HUES48 (cell line): ENCODE measurements at regions not wholly inside any gene's neighbourhood (a gene's known extent, or its start where the extent isn't known, plus 50 kb on each side); places are given as distances from the start of the nearest gene placed in this dataset.

Experiments
- H3K27ac ChIP-seq: one replicate; pipeline ENCODE4 v1.7.0; 2013; ENCODE audit warnings: low read depth, low read length, inconsistent platforms
- H3K27me3 ChIP-seq: 2 replicates; pipeline ENCODE4 v1.6.1; 2013; ENCODE audit warnings: mild to moderate bottlenecking, low read length; ENCODE audit not compliant: control insufficient read depth, insufficient read depth
- H3K36me3 ChIP-seq: 2 replicates; pipeline ENCODE4 v1.6.1; 2013; ENCODE audit warnings: low read length; ENCODE audit not compliant: control insufficient read depth, insufficient read depth
- H3K4me1 ChIP-seq: 2 replicates; pipeline ENCODE4 v1.6.1; 2013; ENCODE audit warnings: mild to moderate bottlenecking, low read length; ENCODE audit not compliant: control insufficient read depth, insufficient read depth
- H3K4me3 ChIP-seq: 2 replicates; pipeline ENCODE4 v1.5.1; 2013; ENCODE audit warnings: mild to moderate bottlenecking, low read depth, low read length
- H3K9ac ChIP-seq: 2 replicates; pipeline ENCODE4 v1.6.1; 2013; ENCODE audit warnings: mild to moderate bottlenecking, low read depth, low read length, moderate library complexity
- H3K9me3 ChIP-seq: 2 replicates; pipeline ENCODE4 v1.6.1; 2013; ENCODE audit warnings: low read length; ENCODE audit not compliant: control insufficient read depth, insufficient read depth

DNA sequence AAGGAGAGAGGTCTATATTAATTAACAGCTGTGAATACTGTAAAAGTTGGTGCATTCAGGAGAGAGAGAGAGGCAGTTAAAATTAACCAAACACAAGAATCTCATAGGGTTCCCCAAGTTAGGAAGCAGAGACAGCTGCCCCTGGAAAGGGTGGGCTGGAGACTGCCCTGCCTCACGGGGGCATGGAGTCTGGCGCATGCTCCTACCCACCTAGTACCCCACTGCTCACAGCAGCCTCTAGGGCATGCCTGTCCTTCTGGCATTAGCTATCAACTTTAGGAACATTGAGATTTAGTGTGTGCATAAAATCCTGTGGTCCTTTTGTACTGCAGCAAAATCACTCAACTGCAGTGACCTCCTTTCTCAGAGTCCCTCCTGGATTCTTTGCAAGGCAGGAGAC is 710.1 kb downstream of the SORCS3 start:
- Histone ChIP-seq H3K4me1 (peaks cover 9% of the 10 kb centered on the region; the same call in 1 of the 2 replicates), H3K27ac (no peak overlapping the region), H3K36me3 (no peaks in the 10 kb centered on the region), H3K9ac (no peak overlapping the region), H3K9me3 (no peaks in the 10 kb centered on the region), H3K4me3 (no peak overlapping the region), H3K27me3 (no peaks in the 10 kb centered on the region)

DNA sequence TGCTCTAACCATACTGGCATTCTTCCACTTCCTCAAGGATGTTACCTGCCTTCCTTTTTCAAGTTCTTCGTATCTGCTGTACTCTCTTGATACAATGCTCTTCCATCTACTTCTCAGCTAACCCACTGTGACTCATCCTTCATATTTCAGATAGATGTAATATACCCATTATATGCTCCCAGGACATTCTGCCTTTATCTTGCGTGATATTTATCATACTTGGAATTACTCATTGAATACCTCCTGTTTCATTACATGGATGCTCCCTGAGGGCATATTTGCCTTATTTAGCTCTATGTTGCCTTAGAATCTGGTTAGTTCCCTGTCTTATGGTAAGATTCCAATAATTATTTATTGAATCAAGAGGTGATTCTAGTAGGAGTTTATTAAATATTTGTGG is 706.4 kb downstream of the SORCS3 start:
- no peak overlapping the region for H3K9ac ChIP-seq
- no peaks in the 10 kb centered on the region for H3K27me3 ChIP-seq
- H3K9me3 ChIP-seq, result no peaks in the 10 kb centered on the region
- no peaks in the 10 kb centered on the region for H3K36me3 ChIP-seq
- peaks cover 9% of the 10 kb centered on the region; the same call in 1 of the 2 replicates for H3K4me1 ChIP-seq
- H3K27ac ChIP-seq, result no peak overlapping the region
- no peak overlapping the region for H3K4me3 ChIP-seq

DNA sequence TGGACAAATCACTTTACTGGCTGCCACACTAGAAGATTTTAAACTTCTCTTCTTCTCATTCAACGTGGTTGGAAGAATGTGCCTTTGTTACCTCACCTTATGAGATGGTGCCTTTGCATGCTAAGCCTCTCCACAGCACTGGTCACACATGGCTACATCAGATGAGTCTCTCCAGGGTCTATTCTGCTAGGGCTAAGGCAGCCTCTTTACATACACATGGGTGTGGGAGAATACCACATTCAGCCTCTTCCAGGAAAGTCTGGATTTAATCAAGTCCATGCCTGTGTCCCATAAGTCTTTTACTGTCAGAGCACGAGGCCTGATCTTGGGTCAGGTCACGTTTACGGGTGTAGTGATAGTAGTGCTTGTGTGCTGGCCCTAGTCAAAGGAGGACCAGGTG is 701.5 kb downstream of the SORCS3 start:
- H3K27ac ChIP-seq, result no peak overlapping the region
- no peaks in the 10 kb centered on the region for H3K4me1 ChIP-seq
- H3K9me3 ChIP-seq, result no peaks in the 10 kb centered on the region
- H3K4me3 ChIP-seq, result no peak overlapping the region
- no peak overlapping the region for H3K9ac ChIP-seq
- H3K27me3 ChIP-seq, result no peaks in the 10 kb centered on the region
- H3K36me3 ChIP-seq, result no peaks in the 10 kb centered on the region

DNA sequence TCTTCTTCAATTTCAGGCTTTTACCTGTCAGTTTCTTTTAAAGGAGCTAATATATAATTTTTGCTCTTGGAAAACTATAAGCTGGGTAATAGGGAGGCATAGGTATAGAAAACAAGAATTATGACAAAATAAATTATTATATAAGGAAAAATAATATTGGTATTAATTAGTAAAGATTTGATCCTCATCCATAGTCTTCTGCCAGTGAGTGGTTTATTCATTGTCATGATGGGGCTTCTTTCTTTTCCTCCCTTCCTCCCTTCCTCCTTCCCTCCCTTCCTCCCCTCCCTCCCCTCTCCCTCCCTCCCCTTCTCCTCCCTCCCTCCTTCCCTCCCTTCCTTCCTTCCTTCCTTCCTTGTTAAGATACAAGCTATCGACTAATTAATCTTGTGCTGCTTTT is 698.6 kb downstream of the SORCS3 start:
- Histone ChIP-seq H3K36me3 (no peaks in the 10 kb centered on the region), H3K4me3 (no peak overlapping the region), H3K9me3 (no peaks in the 10 kb centered on the region), H3K9ac (no peak overlapping the region), H3K27me3 (no peaks in the 10 kb centered on the region), H3K27ac (no peak overlapping the region), H3K4me1 (no peaks in the 10 kb centered on the region)

DNA sequence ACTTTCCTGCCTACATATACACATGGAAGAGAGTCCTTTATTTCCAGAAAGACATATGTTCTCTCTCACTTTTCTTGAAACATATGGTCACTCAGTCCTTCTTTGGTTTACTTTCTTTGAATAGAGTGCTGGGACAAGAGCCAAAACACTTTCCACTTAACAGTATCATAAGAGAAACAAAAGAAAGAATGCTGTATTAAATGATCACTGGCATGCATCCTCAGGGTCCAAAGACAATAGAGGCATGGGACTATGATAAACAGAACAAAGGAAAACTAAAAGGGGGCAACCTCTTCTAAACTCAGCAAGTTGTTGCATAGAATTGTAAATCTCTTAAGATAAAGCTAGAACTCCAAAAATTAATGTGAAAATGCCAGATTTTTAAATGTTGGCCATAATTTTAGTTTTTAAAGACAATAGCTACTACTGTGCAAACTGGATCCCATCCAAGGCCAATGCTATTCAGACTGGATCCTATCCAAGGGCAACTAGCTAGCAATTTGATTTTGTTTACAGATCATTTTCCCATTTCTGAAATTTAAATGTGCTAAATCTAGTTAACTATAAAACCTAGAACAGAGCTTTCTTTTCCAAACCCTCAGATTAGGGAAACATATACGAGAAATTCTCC is 687.5 kb downstream of the SORCS3 start:
- H3K36me3 ChIP-seq, result no peaks in the 10 kb centered on the region
- no peaks in the 10 kb centered on the region for H3K9me3 ChIP-seq
- H3K9ac ChIP-seq, result no peak overlapping the region
- no peak overlapping the region for H3K4me3 ChIP-seq
- H3K27ac ChIP-seq, result no peak overlapping the region
- H3K27me3 ChIP-seq, result no peaks in the 10 kb centered on the region
- no peaks in the 10 kb centered on the region for H3K4me1 ChIP-seq
